ENCODE measurements at regions not wholly inside any gene's neighbourhood (a gene's known extent, or its start where the extent isn't known, plus 50 kb on each side); places are given as distances from the start of the nearest gene placed in this dataset.

GRCh38 chr1:239322369-239322768 is 64.0 kb upstream of the CHRM3 start:
- Histone ChIP-seq H3K36me3 (no peaks in the 10 kb centered on the region), H3K27me3 (no peaks in the 10 kb centered on the region), H3K4me1 (no peaks in the 10 kb centered on the region), H3K4me3 (no peak overlapping the region), H3K27ac (no peak overlapping the region), H3K9me3 (no peaks in the 10 kb centered on the region)
- TF ChIP-seq CTCF (IDR thresholded peaks at IDR 0.05) (no peak), POLR2AphosphoS5 (IDR thresholded peaks at IDR 0.05) (no peak), EP300 (IDR thresholded peaks at IDR 0.05) (no peak)
- no peak for ATAC-seq (ENCODE audit: low FRiP score in 2 of 2)
- no peak for DNase-seq
- WGBS, 2 donors, result 41 to 52% methylated on average over 4 of the region's 4 CpGs

GRCh38 chr1:239321877-239322276 is 64.5 kb upstream of the CHRM3 start:
- no peak overlapping the region for H3K27ac ChIP-seq
- DNase-seq (no peak), ATAC-seq (ENCODE audit: low FRiP score in 2 of 2) (no peak)
- H3K4me1 ChIP-seq, result no peaks in the 10 kb centered on the region
- H3K36me3 ChIP-seq, result no peaks in the 10 kb centered on the region
- H3K4me3 ChIP-seq, result no peak overlapping the region
- no peaks in the 10 kb centered on the region for H3K9me3 ChIP-seq
- no peaks in the 10 kb centered on the region for H3K27me3 ChIP-seq
- TF ChIP-seq POLR2AphosphoS5 (IDR thresholded peaks at IDR 0.05), result no peak
- no peak for TF ChIP-seq EP300 (IDR thresholded peaks at IDR 0.05)
- no peak for TF ChIP-seq POLR2A (IDR thresholded peaks at IDR 0.05)
- TF ChIP-seq CTCF (IDR thresholded peaks at IDR 0.05), result no peak
- 86 to 88% methylated on average over 1 of the region's 1 CpG for WGBS, 2 donors

- Histone ChIP-seq H3K4me3 (no peak overlapping the region), H3K4me1 (no peaks in the 10 kb centered on the region), H3K27me3 (no peaks in the 10 kb centered on the region), H3K36me3 (no peaks in the 10 kb centered on the region), H3K9me3 (no peaks in the 10 kb centered on the region), H3K27ac (no peak overlapping the region)
- TF ChIP-seq POLR2A (IDR thresholded peaks at IDR 0.05) (no peak), EP300 (IDR thresholded peaks at IDR 0.05) (no peak), CTCF (IDR thresholded peaks at IDR 0.05) (no peak), POLR2AphosphoS5 (IDR thresholded peaks at IDR 0.05) (no peak)
- no peak for ATAC-seq (ENCODE audit: low FRiP score in 2 of 2)
- 97 to 100% methylated on average over 1 of the region's 1 CpG for WGBS, 2 donors
- DNase-seq, result no peak
Observed at GRCh38 chr1:239317948-239318347, 68.4 kb upstream of the CHRM3 start.

GRCh38 chr1:239315631-239316217 is 70.6 kb upstream of the CHRM3 start:
- H3K4me3 ChIP-seq, result no peak overlapping the region
- WGBS, 2 donors, result 71 to 82% methylated on average over 3 of the region's 3 CpGs
- H3K9me3 ChIP-seq, result no peaks in the 10 kb centered on the region
- no peak for ATAC-seq (ENCODE audit: low FRiP score in 2 of 2)
- no peak overlapping the region for H3K27ac ChIP-seq
- DNase-seq, result no peak
- no peaks in the 10 kb centered on the region for H3K36me3 ChIP-seq
- H3K27me3 ChIP-seq, result no peaks in the 10 kb centered on the region
- TF ChIP-seq POLR2AphosphoS5 (IDR thresholded peaks at IDR 0.05), result no peak
- no peak for TF ChIP-seq EP300 (IDR thresholded peaks at IDR 0.05)
- no peak for TF ChIP-seq POLR2A (IDR thresholded peaks at IDR 0.05)
- TF ChIP-seq CTCF (IDR thresholded peaks at IDR 0.05), result no peak
- H3K4me1 ChIP-seq, result no peaks in the 10 kb centered on the region

- no peak for ATAC-seq (ENCODE audit: low FRiP score in 2 of 2)
- Histone ChIP-seq H3K4me3 (no peak overlapping the region), H3K27me3 (no peaks in the 10 kb centered on the region), H3K27ac (no peak overlapping the region), H3K36me3 (no peaks in the 10 kb centered on the region), H3K9me3 (no peaks in the 10 kb centered on the region), H3K4me1 (no peaks in the 10 kb centered on the region)
- 84 to 88% methylated on average over 4 to 5 of the region's 5 CpGs for WGBS, 2 donors
- no peak for DNase-seq
- no peak for TF ChIP-seq EP300 (IDR thresholded peaks at IDR 0.05)
- no peak for TF ChIP-seq POLR2A (IDR thresholded peaks at IDR 0.05)
- TF ChIP-seq POLR2AphosphoS5 (IDR thresholded peaks at IDR 0.05), result no peak
- no peak for TF ChIP-seq CTCF (IDR thresholded peaks at IDR 0.05)
Observed at GRCh38 chr1:239311331-239311730, 75.0 kb upstream of the CHRM3 start.

Measured in upper lobe of left lung (tissue), 6 donors.